ENCODE measurements at regions not wholly inside any gene's neighbourhood (a gene's known extent, or its start where the extent isn't known, plus 50 kb on each side); places are given as distances from the start of the nearest gene placed in this dataset.

GRCh38 chr13:73179650-73180274 is 121.0 kb downstream of the KLF5 start:
- no peak for DNase-seq (ENCODE audit: extremely low read depth, insufficient read length)
- Histone ChIP-seq H3K36me3 (ENCODE audit: control insufficient read depth, insufficient read depth, low read length) (no peaks in the 10 kb centered on the region), H3K27me3 (replicated peaks; ENCODE audit: control insufficient read depth, insufficient read depth, low read length) (no peaks in the 10 kb centered on the region), H3K4me3 (replicated peaks; ENCODE audit: low read depth, low read length) (no peak overlapping the region)
- no peak for TF ChIP-seq CTCF (IDR thresholded peaks at IDR 0.05; ENCODE audit: insufficient read depth, low read length, poor library complexity, severe bottlenecking)

- DNase-seq (ENCODE audit: extremely low read depth, insufficient read length) = no peak
- H3K27me3 ChIP-seq (replicated peaks; ENCODE audit: control insufficient read depth, insufficient read depth, low read length) = no peaks in the 10 kb centered on the region
- H3K36me3 ChIP-seq (ENCODE audit: control insufficient read depth, insufficient read depth, low read length) = no peaks in the 10 kb centered on the region
- no peak overlapping the region for H3K4me3 ChIP-seq (replicated peaks; ENCODE audit: low read depth, low read length)
- TF ChIP-seq CTCF (IDR thresholded peaks at IDR 0.05; ENCODE audit: insufficient read depth, low read length, poor library complexity, severe bottlenecking) = no peak
Measured at GRCh38 chr13:73177916-73178565, 119.2 kb downstream of the KLF5 start.

GRCh38 chr13:73177017-73177416 is 118.2 kb downstream of the KLF5 start:
- Histone ChIP-seq H3K4me3 (replicated peaks; ENCODE audit: low read depth, low read length) (no peak overlapping the region), H3K27me3 (replicated peaks; ENCODE audit: control insufficient read depth, insufficient read depth, low read length) (no peaks in the 10 kb centered on the region), H3K36me3 (ENCODE audit: control insufficient read depth, insufficient read depth, low read length) (no peaks in the 10 kb centered on the region)
- no peak for DNase-seq (ENCODE audit: extremely low read depth, insufficient read length)
- no peak for TF ChIP-seq CTCF (IDR thresholded peaks at IDR 0.05; ENCODE audit: insufficient read depth, low read length, poor library complexity, severe bottlenecking)

GRCh38 chr13:73174521-73175010 is 115.8 kb downstream of the KLF5 start:
- Histone ChIP-seq H3K27me3 (replicated peaks; ENCODE audit: control insufficient read depth, insufficient read depth, low read length) (no peaks in the 10 kb centered on the region), H3K36me3 (ENCODE audit: control insufficient read depth, insufficient read depth, low read length) (no peaks in the 10 kb centered on the region), H3K4me3 (replicated peaks; ENCODE audit: low read depth, low read length) (no peak overlapping the region)
- no peak for TF ChIP-seq CTCF (IDR thresholded peaks at IDR 0.05; ENCODE audit: insufficient read depth, low read length, poor library complexity, severe bottlenecking)
- DNase-seq (ENCODE audit: extremely low read depth, insufficient read length) = no peak

- DNase-seq (ENCODE audit: extremely low read depth, insufficient read length) = no peak
- Histone ChIP-seq H3K36me3 (ENCODE audit: control insufficient read depth, insufficient read depth, low read length) (no peaks in the 10 kb centered on the region), H3K27me3 (replicated peaks; ENCODE audit: control insufficient read depth, insufficient read depth, low read length) (no peaks in the 10 kb centered on the region), H3K4me3 (replicated peaks; ENCODE audit: low read depth, low read length) (no peak overlapping the region)
- TF ChIP-seq CTCF (IDR thresholded peaks at IDR 0.05; ENCODE audit: insufficient read depth, low read length, poor library complexity, severe bottlenecking) = no peak
Measured at GRCh38 chr13:73173279-73173811, 114.5 kb downstream of the KLF5 start.
